ENCODE measurements at regions not wholly inside any gene's neighbourhood (a gene's known extent, or its start where the extent isn't known, plus 50 kb on each side); places are given as distances from the start of the nearest gene placed in this dataset.

DNA sequence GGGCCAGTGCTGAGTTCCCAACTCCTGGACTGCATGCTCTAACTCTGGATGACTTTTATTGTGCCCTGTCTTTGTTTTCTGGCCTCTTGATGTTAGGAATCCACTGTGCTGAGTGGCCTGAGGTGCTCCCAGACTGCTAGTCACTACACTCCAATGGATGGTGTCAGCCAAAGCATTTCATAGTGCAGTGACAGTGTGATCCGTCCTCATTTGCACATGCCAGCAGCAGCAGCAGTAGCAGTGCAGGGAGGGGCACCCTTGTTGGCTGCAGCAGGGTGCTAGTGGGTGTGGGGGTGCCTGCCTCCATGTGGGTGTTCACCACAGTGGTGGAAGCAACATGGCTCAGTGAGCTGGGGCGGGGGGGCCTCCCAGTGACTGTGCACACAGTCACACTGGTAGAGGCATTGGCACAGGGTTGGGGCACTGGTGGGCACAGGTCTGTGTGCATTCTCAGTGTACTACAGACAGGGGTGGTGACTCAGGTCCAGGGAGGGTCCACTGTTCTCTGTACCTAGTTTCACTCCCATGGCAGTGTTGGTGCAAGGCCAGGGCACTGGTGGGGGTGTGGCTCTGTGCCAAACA is 214.0 kb downstream of the ZC3H11B start:
- H2AK5ac ChIP-seq (ENCODE audit: low read depth, low read length): 0 out of 2 replicates have a peak overlapping the region, but pooled peaks have one; percentile 24
- H3K79me2 ChIP-seq (ENCODE audit: control insufficient read depth in 1 of 2, insufficient read depth in 2 of 2, low read length in 2 of 2): no peaks in the 10 kb centered on the region
- no peaks in the 10 kb centered on the region for H3K27me3 ChIP-seq (replicated peaks in 1 of 4; ENCODE audit: control insufficient read depth in 3 of 4, extremely low read depth in 1 of 4, insufficient read depth in 3 of 4, low read length in 3 of 4)
- no peaks in the 10 kb centered on the region; a peak in 1 of 7 replicates for H3K4me1 ChIP-seq (replicated peaks in 1 of 4; ENCODE audit: control insufficient read depth in 3 of 4, insufficient read depth in 4 of 4, low read length in 3 of 4)
- POLR2A ChIA-PET (ENCODE audit: partially characterized antibody): no interaction called here
- CTCF ChIA-PET (ENCODE audit: partially characterized antibody): interaction anchor here (1.0 to 4.9 kb wide), 4 partner anchors 8 to 169 kb away, joined by 4 to 16 read pairs (median 4); no protein-coding TSS in a partner anchor
- no peak overlapping the region for H2BK20ac ChIP-seq (ENCODE audit: low read length)
- H3K9me3 ChIP-seq (ENCODE audit: insufficient read depth in 2 of 2, low read depth in 1 of 2, low read length in 1 of 2): no peaks in the 10 kb centered on the region
- H3K56ac ChIP-seq (replicated peaks; ENCODE audit: insufficient read length, low read depth, low read length): no peak overlapping the region
- H3K23ac ChIP-seq (ENCODE audit: insufficient read length): no peak overlapping the region
- no peak overlapping the region for H3K27ac ChIP-seq (ENCODE audit: low read depth, low read length)
- no peaks in the 10 kb centered on the region for H3K23me2 ChIP-seq (ENCODE audit: low read depth, low read length)
- H3K79me1 ChIP-seq (ENCODE audit: low read depth, low read length): no peaks in the 10 kb centered on the region
- H3K14ac ChIP-seq (ENCODE audit: insufficient read length): no peak overlapping the region
- 93% methylated on average over 2 of the region's 2 CpGs; no CpG with 5 or more reads in 1 of the 2 experiments for WGBS, 2 experiments (ENCODE audit: extremely low coverage in 1 of 2, insufficient coverage in 1 of 2, insufficient read length in 1 of 2, insufficient replicate concordance in 2 of 2, low coverage in 1 of 2, low lambda C conversion rate in 2 of 2, missing lambda C conversion rate in 1 of 2)
- H2BK120ac ChIP-seq (replicated peaks; ENCODE audit: low read depth, low read length): no peak overlapping the region
- no peak overlapping the region for H3K9ac ChIP-seq (replicated peaks in 1 of 4; ENCODE audit: extremely low read depth in 1 of 4, low read depth in 3 of 4, low read length in 3 of 4)
- no peak overlapping the region for H3K4ac ChIP-seq (replicated peaks; ENCODE audit: insufficient read length, low read depth, low read length)
- no peak overlapping the region; the same call in 1 of the 2 replicates for H4K8ac ChIP-seq (ENCODE audit: extremely low read depth, insufficient read depth, low read length)
- no peak overlapping the region; the same call in 1 of the 2 replicates for H3K18ac ChIP-seq (ENCODE audit: extremely low read depth, low read length)
- no peak for DNase-seq (ENCODE audit: low read depth in 1 of 2, low spot score in 2 of 2)
- no peak for TF ChIP-seq POU5F1 (IDR thresholded peaks at IDR 0.05; ENCODE audit: low read depth, low read length)
- TF ChIP-seq EGR1 (IDR thresholded peaks at IDR 0.05; ENCODE audit: borderline replicate concordance, low read depth, low read length): no peak
- TF ChIP-seq HDAC2 (IDR thresholded peaks at IDR 0.05; ENCODE audit: borderline replicate concordance in 1 of 2, low read depth in 2 of 2, low read length in 2 of 2): no peak
- no peak for TF ChIP-seq RFX5 (IDR thresholded peaks at IDR 0.05; ENCODE audit: borderline replicate concordance, low read depth, low read length)
- TF ChIP-seq CBX5 (IDR thresholded peaks at IDR 0.05; ENCODE audit: low read depth, low read length): no peak
- no peak for TF ChIP-seq CHD1 (IDR thresholded peaks at IDR 0.05; ENCODE audit: low read depth, low read length)
- TF ChIP-seq CHD2 (IDR thresholded peaks at IDR 0.05; ENCODE audit: low read length): no peak
- TF ChIP-seq, protein P1, sequence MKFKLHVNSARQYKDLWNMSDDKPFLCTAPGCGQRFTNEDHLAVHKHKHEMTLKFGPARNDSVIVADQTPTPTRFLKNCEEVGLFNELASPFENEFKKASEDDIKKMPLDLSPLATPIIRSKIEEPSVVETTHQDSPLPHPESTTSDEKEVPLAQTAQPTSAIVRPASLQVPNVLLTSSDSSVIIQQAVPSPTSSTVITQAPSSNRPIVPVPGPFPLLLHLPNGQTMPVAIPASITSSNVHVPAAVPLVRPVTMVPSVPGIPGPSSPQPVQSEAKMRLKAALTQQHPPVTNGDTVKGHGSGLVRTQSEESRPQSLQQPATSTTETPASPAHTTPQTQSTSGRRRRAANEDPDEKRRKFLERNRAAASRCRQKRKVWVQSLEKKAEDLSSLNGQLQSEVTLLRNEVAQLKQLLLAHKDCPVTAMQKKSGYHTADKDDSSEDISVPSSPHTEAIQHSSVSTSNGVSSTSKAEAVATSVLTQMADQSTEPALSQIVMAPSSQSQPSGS (IDR thresholded peaks at IDR 0.05; ENCODE audit: low read length): no peak
- no peak for TF ChIP-seq BACH1 (IDR thresholded peaks at IDR 0.05; ENCODE audit: low read length)
- no peak for TF ChIP-seq CEBPB (IDR thresholded peaks at IDR 0.05; ENCODE audit: low read depth, low read length)
- TF ChIP-seq ZNF274 (IDR thresholded peaks at IDR 0.05; ENCODE audit: borderline replicate concordance, extremely low read depth, low read length): no peak
- TF ChIP-seq EP300 (IDR thresholded peaks at IDR 0.05; ENCODE audit: borderline replicate concordance in 1 of 2, low read depth in 2 of 2, low read length in 2 of 2): no peak
- no peak for TF ChIP-seq JUND (IDR thresholded peaks at IDR 0.05; ENCODE audit: low read length)
- no peak overlapping the region for H2AFZ ChIP-seq (ENCODE audit: low read length)
- H2BK15ac ChIP-seq (ENCODE audit: low read length): no peak overlapping the region
- H2BK12ac ChIP-seq (ENCODE audit: low read depth, low read length): no peak overlapping the region
- no peaks in the 10 kb centered on the region for H3K36me3 ChIP-seq (ENCODE audit: control insufficient read depth in 2 of 4, insufficient read depth in 4 of 4, low read length in 3 of 4)
- H4K5ac ChIP-seq (ENCODE audit: insufficient read length, low read depth, low read length): no peak overlapping the region
- H2BK5ac ChIP-seq (ENCODE audit: low read depth, low read length): no peak overlapping the region
- FAIRE-seq: no peak
- no peak overlapping the region for H4K91ac ChIP-seq (replicated peaks; ENCODE audit: insufficient read length, low read length)
- H3K4me2 ChIP-seq (ENCODE audit: insufficient read depth in 1 of 2, low read depth in 2 of 2, low read length in 2 of 2): no peak overlapping the region
- H3K4me3 ChIP-seq (ENCODE audit: extremely low read depth in 1 of 4, insufficient read depth in 2 of 4, low read depth in 3 of 4, low read length in 4 of 4): no peak overlapping the region
- no peaks in the 10 kb centered on the region for H4K20me1 ChIP-seq (replicated peaks in 1 of 2; ENCODE audit: control insufficient read depth in 1 of 2, insufficient read depth in 2 of 2, low read length in 2 of 2)
